NCI-H446 (cell line): ENCODE measurements at regions not wholly inside any gene's neighbourhood (a gene's known extent, or its start where the extent isn't known, plus 50 kb on each side); places are given as distances from the start of the nearest gene placed in this dataset.
"Not testable (repeated sequence)": the region's sequence is repeated elsewhere in the genome, so short reads cannot be mapped to it uniquely, and the experiment has no call there.

Source experiments
- DNase-seq, 2 experiments: peaks; one replicate each; lab custom pipeline; 2025; lab: John Stamatoyannopoulos, UW

GRCh38 chr2:212777020-212777491 lies 238.5 kb upstream of the ERBB4 start:
- DNase-seq, result peak in 1 of 2 experiments; percentile 59

- no peak for DNase-seq
Measured at GRCh38 chr2:212773808-212774339, 235.3 kb upstream of the ERBB4 start.

GRCh38 chr2:212770240-212770639 lies 231.6 kb upstream of the ERBB4 start:
- DNase-seq, result no peak

GRCh38 chr2:212766921-212767320 lies 228.3 kb upstream of the ERBB4 start:
- no peak for DNase-seq

GRCh38 chr2:212752730-212753351 lies 214.2 kb upstream of the ERBB4 start:
- DNase-seq, result no peak

DNA sequence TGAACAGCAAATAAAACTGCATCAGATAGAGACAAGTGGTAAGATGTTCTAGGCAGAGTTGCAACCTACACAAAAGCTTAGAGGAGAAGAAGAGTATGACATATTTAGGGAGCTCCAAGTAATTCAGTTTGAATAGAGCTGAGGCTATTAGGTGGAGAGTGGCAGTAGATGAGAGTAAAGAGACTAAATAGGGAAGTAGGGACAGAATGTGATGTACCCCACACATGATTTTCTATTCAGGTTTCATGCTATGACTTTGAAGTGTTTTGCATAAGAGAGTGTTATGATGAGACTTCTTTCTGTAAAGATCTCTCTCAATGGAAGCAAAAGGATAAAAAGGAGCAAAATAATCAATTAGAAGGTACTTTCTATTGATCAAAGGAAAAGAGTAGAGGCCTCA lies 206.8 kb upstream of the ERBB4 start:
- no peak for DNase-seq

DNA sequence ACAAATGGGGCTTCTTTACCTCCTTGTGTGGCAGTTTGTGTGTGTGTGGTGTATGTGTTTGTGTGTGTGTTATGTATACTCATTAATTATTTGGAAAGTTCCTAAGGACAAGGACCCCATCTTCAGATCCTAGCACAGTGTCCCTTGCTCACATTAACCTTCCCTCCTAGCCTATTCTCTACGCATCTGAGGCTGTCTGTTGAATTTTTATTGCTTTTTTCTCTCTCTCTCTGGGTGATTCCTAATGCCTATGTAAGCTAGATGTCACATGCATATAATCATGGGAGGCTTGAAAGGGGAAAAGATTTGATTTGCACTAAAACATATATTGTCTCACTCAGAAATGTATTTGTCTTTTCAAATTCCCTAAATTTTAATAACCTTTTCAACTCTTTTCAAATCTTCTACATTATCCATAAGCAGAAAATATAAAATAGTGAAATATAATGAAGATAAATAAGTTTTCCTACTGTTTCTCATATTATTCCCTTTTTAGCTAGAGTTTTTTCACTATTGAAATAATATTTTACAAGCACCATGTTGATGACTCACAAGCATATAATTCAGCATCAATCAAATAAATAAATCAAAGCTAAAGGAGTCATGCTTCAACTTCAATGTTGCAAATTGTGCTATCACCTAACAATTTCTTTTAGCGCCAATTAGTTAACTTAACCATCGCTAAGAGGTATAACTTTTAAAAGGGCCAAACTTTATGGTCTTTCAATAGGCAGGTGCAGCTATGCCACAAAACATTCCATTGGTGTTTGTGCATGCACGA lies 199.0 kb upstream of the ERBB4 start:
- DNase-seq, result no peak

GRCh38 chr2:212736385-212736726 lies 197.8 kb upstream of the ERBB4 start:
- DNase-seq, result no peak

- DNase-seq, result no peak
Measured at GRCh38 chr2:212733273-212733672, 194.7 kb upstream of the ERBB4 start.

DNA sequence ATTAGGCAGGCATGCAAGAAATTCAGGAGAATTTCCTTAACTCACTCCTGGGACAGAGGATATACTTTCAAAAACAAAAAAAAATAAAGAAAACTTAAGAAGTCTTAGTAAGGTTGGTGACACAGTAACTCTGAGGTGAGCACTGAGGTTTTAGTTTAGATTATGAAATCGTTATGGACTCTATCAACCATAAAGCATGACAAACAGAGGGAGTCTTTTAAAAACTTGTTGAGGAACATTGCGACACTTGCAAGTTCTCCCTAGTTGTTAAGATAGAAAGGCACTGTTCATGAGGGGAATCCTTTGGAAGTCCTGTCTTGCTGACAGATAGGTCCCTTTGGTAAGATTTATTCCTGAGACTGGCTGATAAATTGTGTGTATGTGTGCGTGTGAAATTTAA lies 194.3 kb upstream of the ERBB4 start:
- no peak for DNase-seq

GRCh38 chr2:212730994-212731393 lies 192.4 kb upstream of the ERBB4 start:
- DNase-seq, result no peak

DNA sequence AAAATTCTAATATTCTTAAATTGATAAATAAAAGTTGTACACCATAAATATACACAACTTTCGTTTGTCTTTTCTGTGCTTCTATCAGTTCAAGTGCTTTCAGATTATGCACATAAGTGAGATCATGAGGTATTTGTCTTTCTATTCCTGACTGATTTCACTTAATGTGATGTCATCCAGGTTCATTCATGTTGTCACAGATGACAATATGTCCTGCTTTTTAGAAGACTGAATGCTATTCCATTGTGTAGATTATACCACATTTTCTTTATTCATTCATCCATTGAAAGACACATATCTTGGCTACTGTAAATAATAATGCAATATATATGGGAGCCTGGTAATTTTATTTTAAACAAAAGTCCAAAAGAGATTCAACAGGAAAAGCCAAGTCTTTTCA lies 190.1 kb upstream of the ERBB4 start:
- no peak for DNase-seq

GRCh38 chr2:212727751-212728150 lies 189.1 kb upstream of the ERBB4 start:
- DNase-seq, result no peak

- no peak for DNase-seq
Measured at GRCh38 chr2:212726403-212726802, 187.8 kb upstream of the ERBB4 start.

- no peak for DNase-seq
Measured at GRCh38 chr2:212725180-212725579, 186.6 kb upstream of the ERBB4 start.

- DNase-seq, result no peak
Measured at GRCh38 chr2:212723226-212723625, 184.6 kb upstream of the ERBB4 start.

- DNase-seq, result no peak
Measured at GRCh38 chr2:212722046-212722445, 183.4 kb upstream of the ERBB4 start.

DNA sequence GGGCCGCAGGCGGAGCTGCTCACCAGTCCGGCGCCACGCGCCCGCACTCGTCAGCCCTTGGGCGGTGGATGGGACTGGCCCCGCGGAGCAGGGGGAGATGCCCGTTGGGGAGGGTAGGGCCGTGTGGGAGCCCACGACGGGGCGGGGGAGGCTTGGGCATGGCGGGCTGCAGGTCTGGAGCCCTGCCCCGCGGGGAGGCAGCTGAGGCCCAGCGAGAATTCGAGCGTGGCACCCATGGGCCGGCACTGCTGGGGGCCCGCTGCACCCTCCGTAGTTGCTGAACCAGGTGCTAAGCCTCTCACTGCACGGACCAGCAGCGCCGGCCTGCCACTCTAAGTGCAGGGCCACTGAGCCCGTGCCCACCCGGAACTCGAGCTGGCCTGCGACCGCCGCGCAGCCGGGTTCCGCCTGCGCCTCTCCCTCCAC lies 182.4 kb upstream of the ERBB4 start:
- no peak for DNase-seq

DNA sequence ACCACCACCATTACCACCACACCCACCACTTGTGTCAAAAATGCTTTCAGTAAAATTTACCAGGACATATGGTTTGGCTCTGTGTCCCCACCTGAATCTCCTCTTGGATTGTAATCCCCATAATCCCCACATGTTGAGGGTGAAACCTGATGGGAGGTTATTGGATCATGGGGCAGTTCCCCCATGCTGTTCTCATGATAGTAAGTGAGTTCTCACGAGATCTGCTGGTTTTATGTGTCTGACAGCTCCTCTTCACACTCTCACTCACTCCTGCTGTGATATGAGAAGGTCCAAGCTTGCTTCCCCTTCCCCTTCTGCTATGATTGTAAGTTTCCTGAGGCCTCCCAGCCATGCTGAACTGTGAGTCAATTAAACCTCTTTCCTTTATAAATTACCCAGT lies 176.8 kb upstream of the ERBB4 start:
- DNase-seq, result not testable (repeated sequence)

DNA sequence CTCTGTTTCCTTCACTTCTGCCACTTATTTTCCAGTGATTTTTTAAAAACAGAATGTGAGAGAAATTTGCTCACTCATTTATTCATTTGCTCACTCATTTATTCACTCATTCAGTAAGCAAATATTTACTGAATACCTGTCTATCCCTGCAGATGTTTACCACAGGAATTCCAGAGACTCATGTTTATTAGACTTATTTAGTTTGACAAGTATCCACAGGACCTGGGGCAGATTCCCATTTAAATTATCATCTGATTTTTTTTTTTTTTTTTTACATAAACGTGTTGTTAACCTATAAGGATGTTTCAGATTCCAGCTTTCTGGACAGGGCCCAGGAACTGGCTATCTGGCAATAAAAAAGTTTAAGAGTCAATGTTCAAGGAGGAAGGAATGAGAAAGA lies 175.1 kb upstream of the ERBB4 start:
- DNase-seq, result no peak

- DNase-seq, result no peak
Measured at GRCh38 chr2:212712991-212713390, 174.4 kb upstream of the ERBB4 start.

GRCh38 chr2:212712466-212712865 lies 173.9 kb upstream of the ERBB4 start:
- no peak for DNase-seq

DNA sequence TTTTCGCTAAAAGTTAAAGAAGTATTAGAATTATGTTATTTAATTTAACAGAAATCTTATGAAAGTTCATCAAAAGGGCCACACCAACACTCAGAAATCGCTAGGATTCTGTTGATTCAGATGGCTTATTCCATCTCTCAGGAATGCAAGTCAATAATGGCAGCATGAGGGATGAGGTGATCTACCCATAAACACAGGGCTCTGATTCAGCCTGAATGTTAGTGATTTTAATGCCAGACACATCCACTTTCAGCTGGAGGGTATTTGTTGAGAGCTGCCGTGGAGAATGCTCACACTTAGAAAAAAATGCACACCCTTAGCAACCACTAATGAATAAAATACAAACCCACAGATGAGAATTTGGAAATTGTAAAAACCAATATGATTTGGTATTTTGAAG lies 173.3 kb upstream of the ERBB4 start:
- DNase-seq, result peak in 1 of 2 experiments; percentile 12
